ENCODE measurements at regions not wholly inside any gene's neighbourhood (a gene's known extent, or its start where the extent isn't known, plus 50 kb on each side); places are given as distances from the start of the nearest gene placed in this dataset.

DNA sequence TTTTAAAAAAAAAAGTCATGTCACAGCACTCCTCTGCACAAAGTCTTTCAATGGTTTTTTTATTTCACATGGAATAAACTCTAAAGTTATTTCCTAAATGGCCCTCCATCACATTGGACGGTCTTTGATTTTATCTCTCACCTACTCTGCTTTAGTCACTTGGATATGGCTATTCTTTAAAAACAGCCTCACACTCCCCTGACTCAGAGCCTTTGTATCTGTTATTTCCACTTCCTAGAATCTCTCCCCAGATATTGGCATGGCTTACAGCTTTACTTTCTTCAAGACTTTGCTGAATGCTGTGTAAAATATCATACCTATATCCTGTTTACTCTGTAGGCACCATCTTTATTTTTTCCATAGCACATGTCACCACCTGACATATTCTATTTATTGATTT, 194.7 kb upstream of the MCHR2 start:
- TF ChIP-seq, protein P1, sequence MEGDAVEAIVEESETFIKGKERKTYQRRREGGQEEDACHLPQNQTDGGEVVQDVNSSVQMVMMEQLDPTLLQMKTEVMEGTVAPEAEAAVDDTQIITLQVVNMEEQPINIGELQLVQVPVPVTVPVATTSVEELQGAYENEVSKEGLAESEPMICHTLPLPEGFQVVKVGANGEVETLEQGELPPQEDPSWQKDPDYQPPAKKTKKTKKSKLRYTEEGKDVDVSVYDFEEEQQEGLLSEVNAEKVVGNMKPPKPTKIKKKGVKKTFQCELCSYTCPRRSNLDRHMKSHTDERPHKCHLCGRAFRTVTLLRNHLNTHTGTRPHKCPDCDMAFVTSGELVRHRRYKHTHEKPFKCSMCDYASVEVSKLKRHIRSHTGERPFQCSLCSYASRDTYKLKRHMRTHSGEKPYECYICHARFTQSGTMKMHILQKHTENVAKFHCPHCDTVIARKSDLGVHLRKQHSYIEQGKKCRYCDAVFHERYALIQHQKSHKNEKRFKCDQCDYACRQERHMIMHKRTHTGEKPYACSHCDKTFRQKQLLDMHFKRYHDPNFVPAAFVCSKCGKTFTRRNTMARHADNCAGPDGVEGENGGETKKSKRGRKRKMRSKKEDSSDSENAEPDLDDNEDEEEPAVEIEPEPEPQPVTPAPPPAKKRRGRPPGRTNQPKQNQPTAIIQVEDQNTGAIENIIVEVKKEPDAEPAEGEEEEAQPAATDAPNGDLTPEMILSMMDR (IDR thresholded peaks at IDR 0.05) = no peak
- no peak for TF ChIP-seq POLR2A (IDR thresholded peaks at IDR 0.05)

Measured in ovary (tissue), 3 donors.